ENCODE measurements at regions not wholly inside any gene's neighbourhood (a gene's known extent, or its start where the extent isn't known, plus 50 kb on each side); places are given as distances from the start of the nearest gene placed in this dataset.

- no peak for DNase-seq
These were observed 252.1 kb downstream of the TMX3 start for GRCh38 chr18:68462766-68463165.

GRCh38 chr18:68462148-68462547 lies 252.8 kb downstream of the TMX3 start:
- no peak for DNase-seq

GRCh38 chr18:68461481-68462018 lies 253.4 kb downstream of the TMX3 start:
- no peak for DNase-seq

- no peak for DNase-seq
These were observed 254.9 kb downstream of the TMX3 start for GRCh38 chr18:68459968-68460367.

- DNase-seq = no peak
These were observed 257.9 kb downstream of the TMX3 start for GRCh38 chr18:68456985-68457384.

GRCh38 chr18:68455229-68455603 lies 259.7 kb downstream of the TMX3 start:
- no peak for DNase-seq

GRCh38 chr18:68454511-68455228 lies 260.2 kb downstream of the TMX3 start:
- no peak for DNase-seq

- no peak for DNase-seq
These were observed 265.6 kb downstream of the TMX3 start for GRCh38 chr18:68449292-68449691.

GRCh38 chr18:68448736-68449135 lies 266.2 kb downstream of the TMX3 start:
- no peak for DNase-seq

- no peak for DNase-seq
These were observed 267.6 kb downstream of the TMX3 start for GRCh38 chr18:68447286-68447685.

GRCh38 chr18:68445668-68446426 lies 269.1 kb downstream of the TMX3 start:
- no peak for DNase-seq

- DNase-seq = no peak
These were observed 269.8 kb downstream of the TMX3 start for GRCh38 chr18:68445136-68445535.

GRCh38 chr18:68441241-68441640 lies 273.7 kb downstream of the TMX3 start:
- no peak for DNase-seq

GRCh38 chr18:68440433-68440832 lies 274.5 kb downstream of the TMX3 start:
- DNase-seq = no peak

- no peak for DNase-seq
These were observed 275.3 kb downstream of the TMX3 start for GRCh38 chr18:68439642-68440041.

GRCh38 chr18:68438983-68439382 lies 275.9 kb downstream of the TMX3 start:
- DNase-seq = no peak

- no peak for DNase-seq
These were observed 276.4 kb downstream of the TMX3 start for GRCh38 chr18:68438536-68438935.

- no peak for DNase-seq
These were observed 278.4 kb downstream of the TMX3 start for GRCh38 chr18:68436485-68436884.

GRCh38 chr18:68435581-68435980 lies 279.3 kb downstream of the TMX3 start:
- DNase-seq = no peak

- no peak for DNase-seq
These were observed 283.0 kb downstream of the TMX3 start for GRCh38 chr18:68431922-68432198.

- no peak for DNase-seq
These were observed 283.6 kb downstream of the TMX3 start for GRCh38 chr18:68431111-68431921.

- no peak for DNase-seq
These were observed 285.1 kb downstream of the TMX3 start for GRCh38 chr18:68429841-68430240.

GRCh38 chr18:68429111-68429510 lies 285.8 kb downstream of the TMX3 start:
- DNase-seq = no peak

GRCh38 chr18:68428661-68429060 lies 286.2 kb downstream of the TMX3 start:
- DNase-seq = no peak

Data from SHP77 (cell line).